ENCODE measurements at regions not wholly inside any gene's neighbourhood (a gene's known extent, or its start where the extent isn't known, plus 50 kb on each side); places are given as distances from the start of the nearest gene placed in this dataset.
"Not testable (repeated sequence)": the region's sequence is repeated elsewhere in the genome, so short reads cannot be mapped to it uniquely, and the experiment has no call there.

DNA sequence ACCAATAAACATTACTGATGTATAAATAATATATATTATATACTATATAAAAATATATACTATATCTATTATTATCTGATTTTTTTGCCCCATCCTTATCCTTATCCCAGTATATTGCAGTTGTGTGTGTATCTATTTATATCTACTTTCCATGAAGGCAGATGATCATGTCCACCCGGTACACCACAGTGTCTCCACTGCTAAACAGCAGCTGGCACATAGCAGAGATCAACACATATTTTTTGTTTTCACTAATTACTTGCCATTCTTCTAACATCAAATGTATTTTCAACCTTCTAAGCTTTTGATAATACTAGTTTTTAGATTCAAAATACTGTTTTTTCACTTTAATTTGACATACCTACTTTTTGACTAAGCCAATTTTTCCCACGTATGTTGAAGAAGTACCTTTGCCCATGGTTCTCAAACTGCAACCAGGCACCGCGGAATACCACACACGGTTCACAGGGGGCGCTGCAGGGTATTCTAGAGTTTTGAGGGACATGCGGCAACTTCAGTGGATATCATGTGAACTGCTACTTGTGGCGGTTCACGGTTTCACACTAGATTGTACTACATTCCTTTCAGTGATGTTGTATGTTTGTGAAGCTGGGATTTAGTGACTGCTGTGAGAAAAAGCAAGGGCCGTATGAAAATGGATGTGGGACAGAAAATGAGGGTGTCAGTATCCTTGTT is 182.5 kb upstream of the NPY2R start:
- H2AFZ ChIP-seq (ENCODE audit: low read length, unreplicated experiment) = no peak overlapping the region
- H3K4me1 ChIP-seq (ENCODE audit: control insufficient read depth, insufficient read depth, low read length, unreplicated experiment) = no peaks in the 10 kb centered on the region

GRCh38 chr4:155026715-155027114 is 181.7 kb upstream of the NPY2R start:
- Histone ChIP-seq H3K36me3 (ENCODE audit: insufficient read depth, low read length) (no peaks in the 10 kb centered on the region), H3K4me3 (ENCODE audit: low read depth, low read length) (no peak overlapping the region), H3K79me2 (ENCODE audit: control insufficient read depth, insufficient read depth, low read length, unreplicated experiment) (no peaks in the 10 kb centered on the region), H3K27me3 (ENCODE audit: insufficient read depth, low read length) (no peaks in the 10 kb centered on the region), H3K27ac (ENCODE audit: low read depth, low read length) (no peak overlapping the region), H3K4me1 (ENCODE audit: control insufficient read depth, insufficient read depth, low read length, unreplicated experiment) (no peaks in the 10 kb centered on the region), H2AFZ (ENCODE audit: low read length, unreplicated experiment) (peak overlapping the region; percentile 9)

More for the DNA sequence above, 182.5 kb upstream of the NPY2R start:
- H3K36me3 ChIP-seq (ENCODE audit: insufficient read depth, low read length) = no peaks in the 10 kb centered on the region
- H3K27me3 ChIP-seq (ENCODE audit: insufficient read depth, low read length) = no peaks in the 10 kb centered on the region
- H3K4me3 ChIP-seq (ENCODE audit: low read depth, low read length) = no peak overlapping the region
- no peak overlapping the region for H3K27ac ChIP-seq (ENCODE audit: low read depth, low read length)
- no peaks in the 10 kb centered on the region for H3K79me2 ChIP-seq (ENCODE audit: control insufficient read depth, insufficient read depth, low read length, unreplicated experiment)

- Histone ChIP-seq H3K27me3 (ENCODE audit: insufficient read depth, low read length) (no peaks in the 10 kb centered on the region), H3K79me2 (ENCODE audit: control insufficient read depth, insufficient read depth, low read length, unreplicated experiment) (no peaks in the 10 kb centered on the region), H2AFZ (ENCODE audit: low read length, unreplicated experiment) (no peak overlapping the region), H3K4me1 (ENCODE audit: control insufficient read depth, insufficient read depth, low read length, unreplicated experiment) (no peaks in the 10 kb centered on the region), H3K36me3 (ENCODE audit: insufficient read depth, low read length) (no peaks in the 10 kb centered on the region), H3K4me3 (ENCODE audit: low read depth, low read length) (no peak overlapping the region), H3K27ac (ENCODE audit: low read depth, low read length) (no peak overlapping the region)
These were observed 175.8 kb upstream of the NPY2R start for GRCh38 chr4:155032521-155033229.

- H3K27ac ChIP-seq (ENCODE audit: low read depth, low read length) = no peak overlapping the region
- H3K4me1 ChIP-seq (ENCODE audit: control insufficient read depth, insufficient read depth, low read length, unreplicated experiment) = no peaks in the 10 kb centered on the region
- H3K36me3 ChIP-seq (ENCODE audit: insufficient read depth, low read length) = no peaks in the 10 kb centered on the region
- H2AFZ ChIP-seq (ENCODE audit: low read length, unreplicated experiment) = no peak overlapping the region
- no peaks in the 10 kb centered on the region for H3K27me3 ChIP-seq (ENCODE audit: insufficient read depth, low read length)
- H3K4me3 ChIP-seq (ENCODE audit: low read depth, low read length) = no peak overlapping the region
- H3K79me2 ChIP-seq (ENCODE audit: control insufficient read depth, insufficient read depth, low read length, unreplicated experiment) = no peaks in the 10 kb centered on the region
These were observed 174.8 kb upstream of the NPY2R start for GRCh38 chr4:155033604-155034003.

- Histone ChIP-seq H3K4me3 (ENCODE audit: low read depth, low read length) (no peak overlapping the region), H3K27me3 (ENCODE audit: insufficient read depth, low read length) (no peaks in the 10 kb centered on the region), H2AFZ (ENCODE audit: low read length, unreplicated experiment) (no peak overlapping the region), H3K27ac (ENCODE audit: low read depth, low read length) (no peak overlapping the region), H3K79me2 (ENCODE audit: control insufficient read depth, insufficient read depth, low read length, unreplicated experiment) (no peaks in the 10 kb centered on the region), H3K36me3 (ENCODE audit: insufficient read depth, low read length) (no peaks in the 10 kb centered on the region), H3K4me1 (ENCODE audit: control insufficient read depth, insufficient read depth, low read length, unreplicated experiment) (peaks cover 8% of the 10 kb centered on the region)
These were observed 171.4 kb upstream of the NPY2R start for GRCh38 chr4:155037031-155037430.

- Histone ChIP-seq H3K79me2 (ENCODE audit: control insufficient read depth, insufficient read depth, low read length, unreplicated experiment) (no peaks in the 10 kb centered on the region), H3K4me1 (ENCODE audit: control insufficient read depth, insufficient read depth, low read length, unreplicated experiment) (peaks cover 17% of the 10 kb centered on the region), H3K27ac (ENCODE audit: low read depth, low read length) (no peak overlapping the region), H2AFZ (ENCODE audit: low read length, unreplicated experiment) (no peak overlapping the region), H3K4me3 (ENCODE audit: low read depth, low read length) (no peak overlapping the region), H3K27me3 (ENCODE audit: insufficient read depth, low read length) (no peaks in the 10 kb centered on the region), H3K36me3 (ENCODE audit: insufficient read depth, low read length) (no peaks in the 10 kb centered on the region)
These were observed 170.0 kb upstream of the NPY2R start for GRCh38 chr4:155038459-155038858.

DNA sequence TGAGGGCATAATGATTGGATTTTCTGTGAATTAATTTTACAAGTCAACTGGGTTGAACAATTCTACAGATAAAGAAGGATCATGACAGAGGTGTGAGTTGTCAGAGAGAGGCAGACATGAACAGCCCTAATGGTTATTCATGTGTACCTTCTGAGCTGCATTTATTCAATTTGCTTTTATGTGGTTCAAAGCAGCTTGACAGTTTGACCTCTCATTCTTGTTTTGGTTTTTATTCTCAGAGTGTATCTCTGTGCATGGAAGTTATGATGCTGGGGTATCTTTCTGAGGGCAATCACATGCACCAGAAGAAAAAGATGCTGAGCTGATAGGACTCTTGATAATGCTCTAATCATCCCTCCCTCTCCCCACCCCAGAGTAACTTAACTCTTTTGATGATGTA is 169.3 kb upstream of the NPY2R start:
- Histone ChIP-seq H3K4me1 (ENCODE audit: control insufficient read depth, insufficient read depth, low read length, unreplicated experiment) (peaks cover 17% of the 10 kb centered on the region), H3K79me2 (ENCODE audit: control insufficient read depth, insufficient read depth, low read length, unreplicated experiment) (no peaks in the 10 kb centered on the region), H3K27me3 (ENCODE audit: insufficient read depth, low read length) (no peaks in the 10 kb centered on the region), H3K4me3 (ENCODE audit: low read depth, low read length) (no peak overlapping the region), H2AFZ (ENCODE audit: low read length, unreplicated experiment) (no peak overlapping the region), H3K27ac (ENCODE audit: low read depth, low read length) (no peak overlapping the region), H3K36me3 (ENCODE audit: insufficient read depth, low read length) (no peaks in the 10 kb centered on the region)

DNA sequence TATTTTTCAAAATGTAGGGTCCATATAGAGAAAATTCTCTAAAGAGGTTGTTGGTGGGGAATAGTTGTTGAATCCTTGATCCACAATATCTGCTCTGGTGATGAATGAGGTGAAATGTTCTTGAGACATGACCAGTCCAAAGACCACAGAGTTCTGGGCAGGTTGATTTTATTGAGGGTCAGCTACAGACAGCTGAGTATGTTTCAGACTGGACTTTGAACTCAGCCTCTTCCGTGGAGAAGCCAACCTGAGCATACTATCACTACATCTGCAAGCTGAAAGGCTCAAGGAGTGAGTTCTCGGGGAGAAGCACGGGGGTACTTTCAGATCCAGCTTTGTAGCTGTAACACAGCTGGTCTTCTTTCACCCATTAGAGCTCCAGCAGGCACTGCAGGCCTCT is 168.4 kb upstream of the NPY2R start:
- no peaks in the 10 kb centered on the region for H3K27me3 ChIP-seq (ENCODE audit: insufficient read depth, low read length)
- no peak overlapping the region for H3K4me3 ChIP-seq (ENCODE audit: low read depth, low read length)
- H3K36me3 ChIP-seq (ENCODE audit: insufficient read depth, low read length) = no peaks in the 10 kb centered on the region
- no peaks in the 10 kb centered on the region for H3K79me2 ChIP-seq (ENCODE audit: control insufficient read depth, insufficient read depth, low read length, unreplicated experiment)
- no peak overlapping the region for H3K27ac ChIP-seq (ENCODE audit: low read depth, low read length)
- H2AFZ ChIP-seq (ENCODE audit: low read length, unreplicated experiment) = no peak overlapping the region
- peaks cover 17% of the 10 kb centered on the region for H3K4me1 ChIP-seq (ENCODE audit: control insufficient read depth, insufficient read depth, low read length, unreplicated experiment)

DNA sequence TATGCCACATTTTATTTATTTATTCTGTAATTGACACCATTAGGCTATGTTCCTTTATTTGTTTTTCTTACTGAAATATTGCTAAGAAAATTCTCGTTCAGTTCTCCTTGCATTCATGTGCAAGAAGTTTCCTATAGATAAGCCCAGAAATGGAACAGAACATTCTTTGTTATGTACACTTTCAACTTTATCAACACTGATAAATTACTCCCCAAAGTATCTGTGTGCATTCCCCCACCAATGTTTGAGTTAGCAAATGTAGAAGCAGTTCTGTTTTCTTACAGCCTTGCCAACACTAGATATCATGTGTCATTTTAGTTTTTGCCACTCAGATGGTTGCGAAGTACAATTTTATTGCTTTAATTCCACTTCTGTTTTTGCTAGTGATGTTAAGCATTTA is 166.4 kb upstream of the NPY2R start:
- Histone ChIP-seq H3K79me2 (ENCODE audit: control insufficient read depth, insufficient read depth, low read length, unreplicated experiment) (no peaks in the 10 kb centered on the region), H3K27me3 (ENCODE audit: insufficient read depth, low read length) (no peaks in the 10 kb centered on the region), H3K36me3 (ENCODE audit: insufficient read depth, low read length) (no peaks in the 10 kb centered on the region), H3K4me1 (ENCODE audit: control insufficient read depth, insufficient read depth, low read length, unreplicated experiment) (peaks cover 23% of the 10 kb centered on the region), H3K4me3 (ENCODE audit: low read depth, low read length) (peak overlapping the region; percentile 13; the same call in 1 of the 2 replicates), H2AFZ (ENCODE audit: low read length, unreplicated experiment) (no peak overlapping the region), H3K27ac (ENCODE audit: low read depth, low read length) (peak overlapping the region; percentile 64)

DNA sequence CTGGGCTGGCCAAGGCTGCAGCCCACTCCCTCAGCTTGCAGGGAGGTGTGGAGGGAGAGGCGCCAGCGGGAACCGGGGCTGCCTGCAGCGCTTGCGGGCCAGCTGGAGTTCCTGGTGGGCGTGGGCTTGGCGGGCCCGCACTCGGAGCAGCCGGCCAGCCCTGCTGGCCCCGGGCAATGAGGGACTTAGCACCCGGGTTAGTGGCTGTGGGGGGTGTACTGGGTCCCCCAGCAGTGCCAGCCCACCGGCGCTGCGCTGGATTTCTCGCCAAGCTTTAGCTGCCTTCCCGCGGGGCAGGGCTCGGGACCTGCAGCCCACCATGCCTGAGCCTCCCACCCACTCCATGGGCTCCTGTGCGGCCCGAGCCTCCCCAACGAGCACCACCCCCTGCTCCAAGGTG is 164.2 kb upstream of the NPY2R start:
- H3K4me3 ChIP-seq (ENCODE audit: low read depth, low read length); H3K27ac ChIP-seq (ENCODE audit: low read depth, low read length); H3K36me3 ChIP-seq (ENCODE audit: insufficient read depth, low read length); H2AFZ ChIP-seq (ENCODE audit: low read length, unreplicated experiment); H3K27me3 ChIP-seq (ENCODE audit: insufficient read depth, low read length); H3K79me2 ChIP-seq (ENCODE audit: control insufficient read depth, insufficient read depth, low read length, unreplicated experiment): not testable (repeated sequence)
- H3K4me1 ChIP-seq (ENCODE audit: control insufficient read depth, insufficient read depth, low read length, unreplicated experiment) = peaks cover 28% of the 10 kb centered on the region

DNA sequence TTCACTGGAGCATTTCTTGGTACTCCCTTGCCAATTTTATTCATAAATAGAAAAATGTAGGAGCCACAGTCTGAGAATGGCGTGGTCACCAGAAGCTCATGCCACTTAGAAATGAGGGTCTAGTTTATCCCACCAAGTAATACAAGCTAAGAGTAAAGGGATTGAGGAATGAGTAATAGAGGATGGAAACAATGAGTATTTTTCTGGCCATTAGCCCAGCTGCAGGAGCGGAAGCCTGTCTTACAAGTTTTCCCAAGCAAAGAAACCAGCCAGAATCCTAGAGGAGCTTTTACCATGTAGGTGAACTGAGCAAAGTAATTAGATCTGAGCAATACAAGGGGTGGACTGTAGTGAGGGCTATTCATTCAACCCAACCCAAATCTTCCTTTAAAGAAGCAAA is 160.7 kb upstream of the NPY2R start:
- H3K36me3 ChIP-seq (ENCODE audit: insufficient read depth, low read length) = no peaks in the 10 kb centered on the region
- no peaks in the 10 kb centered on the region for H3K79me2 ChIP-seq (ENCODE audit: control insufficient read depth, insufficient read depth, low read length, unreplicated experiment)
- peaks cover 13% of the 10 kb centered on the region for H3K4me1 ChIP-seq (ENCODE audit: control insufficient read depth, insufficient read depth, low read length, unreplicated experiment)
- no peaks in the 10 kb centered on the region for H3K27me3 ChIP-seq (ENCODE audit: insufficient read depth, low read length)
- H3K27ac ChIP-seq (ENCODE audit: low read depth, low read length) = peak overlapping the region; percentile 70
- H3K4me3 ChIP-seq (ENCODE audit: low read depth, low read length) = no peak overlapping the region
- H2AFZ ChIP-seq (ENCODE audit: low read length, unreplicated experiment) = peak overlapping the region; percentile 44

All from ACC112 (cell line).